K562 (cell line): ENCODE measurements at regions not wholly inside any gene's neighbourhood (a gene's known extent, or its start where the extent isn't known, plus 50 kb on each side); places are given as distances from the start of the nearest gene placed in this dataset.

Experiments used
- ATAC-seq: fragments of 200-7000 bp; cut with Tn5 transposase; 3 replicates; pipeline ENCODE4 v1.9.1; 2020; ENCODE audit warnings: moderate library complexity
- BruUV-seq: library from RNA; stranded (reverse); fragments of 400-500 nt; replicated peaks from 2 replicates; lab custom pipeline; 2021; lab: Mats Ljungman, UMichigan
- CTCF ChIA-PET: fragments of 300-600 bp; formaldehyde crosslinking; extraction: SDS; loops from one replicate; lab custom pipeline; 2021; ENCODE audit warnings: low intra/inter-chr PET ratio; lab: Yijun Ruan, JAX
- POLR2A ChIA-PET: fragments of 300-600, 350-650 bp; sonication (Branson Sonifier 250); formaldehyde crosslinking; extraction: SDS; loops from one replicate; lab custom pipeline; 2021; ENCODE audit warnings: antibody characterized with exemption, inconsistent platforms; lab: Yijun Ruan, JAX
- DNase-seq, 4 experiments: peaks; one replicate each; pipeline versions ENCODE4 v3.0.0 to v3.0.0-alpha.2; 2011 to 2018; ENCODE audit warnings: low spot score in 3 of 4, mixed read lengths in 3 of 4; ENCODE audit errors: extremely low read depth in 1 of 4
- FAIRE-seq: peaks from 2 replicates; lab custom pipeline; 2011; peaks lifted over from hg19 to GRCh38; lab: Jason Lieb, UNC
- H2AFZ ChIP-seq: 2 replicates; pipeline ENCODE4 v1.6.0; 2011; ENCODE audit warnings: low read depth, low read length, control low read depth, inconsistent platforms
- H3K27ac ChIP-seq: fragments of 200-600 bp; 3 replicates; pipeline ENCODE4 v1.8.0; 2011; ENCODE audit warnings: low read depth, mild to moderate bottlenecking, control low read depth, inconsistent platforms, low read length, moderate library complexity, mixed read lengths; ENCODE audit errors: extremely low read depth
- H3K27me3 ChIP-seq, 2 experiments: fragments of 300-600 bp in 1 of 2; 2 replicates in 1 of 2; 3 replicates in 1 of 2; pipeline versions ENCODE4 v1.6.0 to v1.8.0; 2011; ENCODE audit warnings: inconsistent platforms in 2 of 2, low read length in 2 of 2, mild to moderate bottlenecking in 1 of 2, mixed read lengths in 1 of 2, moderate library complexity in 1 of 2; ENCODE audit not compliant: control insufficient read depth in 2 of 2, insufficient read depth in 2 of 2
- H3K36me3 ChIP-seq: fragments of 300-600 bp; 3 replicates; pipeline ENCODE4 v1.8.0; 2011; ENCODE audit warnings: mild to moderate bottlenecking, low read length, inconsistent platforms; ENCODE audit not compliant: control insufficient read depth, insufficient read depth
- H3K4me1 ChIP-seq, 2 experiments: fragments of 200-600 bp in 1 of 2; replicated peaks in 1 of 2; 2 replicates in 1 of 2; 3 replicates in 1 of 2; pipeline versions ENCODE4 v1.5.1 to v1.8.0; 2011; ENCODE audit warnings: inconsistent platforms in 2 of 2, low read length in 2 of 2, mild to moderate bottlenecking in 1 of 2, mixed read lengths in 1 of 2, moderate library complexity in 1 of 2; ENCODE audit not compliant: control insufficient read depth in 2 of 2, insufficient read depth in 2 of 2
- H3K4me2 ChIP-seq: 2 replicates; pipeline ENCODE4 v1.6.1; 2011; ENCODE audit warnings: low read length, control low read depth, inconsistent platforms, mixed read lengths; ENCODE audit not compliant: insufficient read depth
- H3K4me3 ChIP-seq: fragments of 200-600 bp; sonication (generic), shearing (Covaris generic); 2 replicates; pipeline ENCODE4 v1.5.1; 2016; ENCODE audit warnings: control low read depth, inconsistent platforms
- H3K79me2 ChIP-seq: fragments of 200-600 bp; 3 replicates; pipeline ENCODE4 v1.8.0; 2011; ENCODE audit warnings: low read length, inconsistent platforms; ENCODE audit not compliant: control insufficient read depth, insufficient read depth
- H3K9ac ChIP-seq, 2 experiments: 2 replicates each; pipeline versions ENCODE4 v1.6.0 to v1.6.1; 2011; ENCODE audit warnings: low read depth in 2 of 2, low read length in 2 of 2, control low read depth in 1 of 2, inconsistent platforms in 1 of 2, mild to moderate bottlenecking in 1 of 2, mixed read lengths in 1 of 2; ENCODE audit not compliant: insufficient read depth in 1 of 2
- H3K9me1 ChIP-seq: one replicate; pipeline ENCODE4 v1.6.0; 2011; ENCODE audit warnings: inconsistent platforms, mild to moderate bottlenecking, low read length, moderate library complexity; ENCODE audit not compliant: control insufficient read depth, insufficient read depth
- H3K9me3 ChIP-seq: replicated peaks from 2 replicates; pipeline ENCODE4 v1.5.1; 2011; ENCODE audit warnings: low read depth, low read length, inconsistent platforms; ENCODE audit not compliant: control insufficient read depth, insufficient read depth
- H4K20me1 ChIP-seq: replicated peaks from 2 replicates; pipeline ENCODE4 v1.6.1; 2011; ENCODE audit warnings: low read length, inconsistent platforms, mixed read lengths; ENCODE audit not compliant: control insufficient read depth, insufficient read depth
- ADNP ChIP-seq: fragments of 200-800 bp; sonication (Bioruptor generic); IDR thresholded peaks from 2 replicates; pipeline ENCODE4 v1.6.1; 2016; ENCODE audit warnings: missing genetic modification characterization, missing compliant biosample characterization
- BRCA1 ChIP-seq, 2 experiments: fragments of 450-650 bp in 1 of 2; sonication (generic) in 1 of 2; formaldehyde crosslinking in 1 of 2; IDR thresholded peaks; 2 replicates each; pipeline versions ENCODE4 v1.5.0 to v1.6.1; 2017 to 2020; ENCODE audit warnings: mild to moderate bottlenecking in 1 of 2, missing genetic modification reagents in 1 of 2
- CREM ChIP-seq: IDR thresholded peaks from 2 replicates; pipeline ENCODE4 v1.6.1; 2014; ENCODE audit warnings: antibody characterized with exemption, low read depth
- CTBP1 ChIP-seq: fragments of 450-650 bp; IDR thresholded peaks from 2 replicates; pipeline ENCODE4 v1.6.1; 2016; ENCODE audit warnings: borderline replicate concordance
- ESRRA ChIP-seq: fragments of 450-650 bp; IDR thresholded peaks from 2 replicates; pipeline ENCODE4 v1.6.1; 2014; ENCODE audit warnings: low read depth, mild to moderate bottlenecking, moderate library complexity, borderline replicate concordance
- FUS ChIP-seq: fragments of 200-400 bp; formaldehyde crosslinking; optimal IDR thresholded peaks from 2 replicates; pipeline ENCODE3; 2017; ENCODE audit warnings: low read depth, low read length
- HEY1 ChIP-seq: fragments of 250-450 bp; sonication (Bioruptor Pico); IDR thresholded peaks from 2 replicates; pipeline ENCODE4 v1.5.0; 2020; ENCODE audit warnings: mild to moderate bottlenecking, moderate library complexity, borderline replicate concordance
- JUND ChIP-seq, 2 experiments: IDR thresholded peaks; 2 replicates in 1 of 2; 3 replicates in 1 of 2; pipeline ENCODE4 v1.6.1; 2011; ENCODE audit warnings: borderline replicate concordance in 2 of 2, low read depth in 2 of 2, low read length in 2 of 2, improper control_type of control experiment in 1 of 2, missing biosample characterization in 1 of 2, missing genetic modification characterization in 1 of 2, missing genetic modification reagents in 1 of 2
- PRPF4 ChIP-seq: fragments of 200-400 bp; formaldehyde crosslinking; IDR thresholded peaks from one replicate; pipeline ENCODE4 v1.6.1; 2017; ENCODE audit warnings: low read length, low read depth, mild to moderate bottlenecking; ENCODE audit not compliant: insufficient read depth, poor library complexity, severe bottlenecking
- ZNF408 ChIP-seq: fragments of 250-450 bp; sonication (Bioruptor Pico); IDR thresholded peaks from 2 replicates; pipeline ENCODE4 v1.4.0; 2020; ENCODE audit warnings: low read depth, mild to moderate bottlenecking, moderate library complexity
- WGBS: fragments of 100-300 bp; shearing (Covaris generic); methylation state at CpG from one replicate; pipeline ENCODE4 v1.1.6; 2016; ENCODE audit warnings: low coverage, mixed read lengths; ENCODE audit not compliant: insufficient coverage; ENCODE audit errors: missing lambda C conversion rate; 5-methylcytosine and 5-hydroxymethylcytosine counted together
- in situ Hi-C: fragments of 300-500 bp; cut with MboI; formaldehyde crosslinking; loops from 4 replicates; pipeline ENCODE4 v1.15.0; 2018; ENCODE audit warnings: inconsistent platforms, mixed read lengths
- intact Hi-C: fragments of 100-400 bp; cut with micrococcal nuclease; formaldehyde crosslinking; loops from 2 replicates; pipeline ENCODE4 v1.14.2; 2022
- TF ChIP-seq, protein P1 (sequence below), 2 experiments: fragments of 450-650 bp; conservative IDR thresholded peaks; 2 replicates each; pipeline ENCODE4 v1.6.1; 2017; ENCODE audit warnings: mild to moderate bottlenecking in 2 of 2, moderate library complexity in 2 of 2
- TF ChIP-seq, protein P2 (sequence below): fragments of 450-650 bp; formaldehyde crosslinking; IDR thresholded peaks from 2 replicates; pipeline ENCODE4 v1.4.0; 2020; ENCODE audit warnings: mild to moderate bottlenecking, moderate library complexity
- TF ChIP-seq, protein P3 (sequence below): fragments of 450-650 bp; IDR thresholded peaks from 2 replicates; pipeline ENCODE4 v1.7.0; 2016; ENCODE audit warnings: borderline replicate concordance
- TF ChIP-seq, protein P4 (sequence below): fragments of 450-650 bp; IDR thresholded peaks from 2 replicates; pipeline ENCODE4 v1.7.1; 2018; ENCODE audit warnings: mild to moderate bottlenecking, low read depth; ENCODE audit not compliant: partially characterized antibody

DNA sequence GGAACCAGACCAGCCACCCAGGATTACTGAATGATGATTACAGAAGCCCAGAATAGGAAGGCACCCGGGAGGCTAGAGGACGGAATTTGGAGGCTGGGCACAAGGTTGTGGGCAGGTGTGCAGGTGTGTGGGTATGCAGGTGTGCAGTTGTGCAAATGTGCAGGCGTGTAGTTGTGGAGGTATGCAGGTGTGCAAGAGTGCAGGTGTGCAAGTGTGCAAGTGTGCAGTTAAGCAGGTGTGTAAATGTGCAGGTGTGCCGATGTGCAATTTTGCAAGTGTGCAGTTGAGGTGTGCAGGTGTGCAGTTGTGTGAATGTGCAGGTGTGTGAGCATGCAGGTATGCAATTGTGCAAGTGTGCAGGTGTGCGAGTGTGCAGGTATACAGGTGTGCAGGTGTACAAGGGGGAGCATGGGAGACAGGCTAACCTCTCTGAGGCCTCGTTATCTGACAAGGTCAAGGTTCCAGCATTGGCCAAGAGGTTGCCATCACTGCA is 131.8 kb downstream of the KCTD15 start:
- Histone ChIP-seq H3K27me3 (peaks cover 0 to 3% of the 10 kb centered on the region in 2 experiments; a peak in 2 of 5 replicates), H2AFZ (no peak overlapping the region), H3K9me3 (no peaks in the 10 kb centered on the region), H3K4me2 (no peak overlapping the region), H4K20me1 (no peaks in the 10 kb centered on the region), H3K9me1 (no peaks in the 10 kb centered on the region), H3K9ac (no peak overlapping the region), H3K36me3 (no peaks in the 10 kb centered on the region), H3K27ac (no peak overlapping the region), H3K4me3 (no peak overlapping the region), H3K79me2 (no peaks in the 10 kb centered on the region), H3K4me1 (no peaks in the 10 kb centered on the region)
- in situ Hi-C loops (no loop called here), intact Hi-C loops (no loop called here)
- ATAC-seq (no peak), FAIRE-seq (no peak), DNase-seq (no peak)
- BruUV-seq, result no TSS peak
- POLR2A ChIA-PET, result no interaction called here
- CTCF ChIA-PET, result no interaction called here
- 2% methylated on average over 6 of the region's 6 CpGs for whole genome bisulfite sequencing
- TF ChIP-seq, protein P1, sequence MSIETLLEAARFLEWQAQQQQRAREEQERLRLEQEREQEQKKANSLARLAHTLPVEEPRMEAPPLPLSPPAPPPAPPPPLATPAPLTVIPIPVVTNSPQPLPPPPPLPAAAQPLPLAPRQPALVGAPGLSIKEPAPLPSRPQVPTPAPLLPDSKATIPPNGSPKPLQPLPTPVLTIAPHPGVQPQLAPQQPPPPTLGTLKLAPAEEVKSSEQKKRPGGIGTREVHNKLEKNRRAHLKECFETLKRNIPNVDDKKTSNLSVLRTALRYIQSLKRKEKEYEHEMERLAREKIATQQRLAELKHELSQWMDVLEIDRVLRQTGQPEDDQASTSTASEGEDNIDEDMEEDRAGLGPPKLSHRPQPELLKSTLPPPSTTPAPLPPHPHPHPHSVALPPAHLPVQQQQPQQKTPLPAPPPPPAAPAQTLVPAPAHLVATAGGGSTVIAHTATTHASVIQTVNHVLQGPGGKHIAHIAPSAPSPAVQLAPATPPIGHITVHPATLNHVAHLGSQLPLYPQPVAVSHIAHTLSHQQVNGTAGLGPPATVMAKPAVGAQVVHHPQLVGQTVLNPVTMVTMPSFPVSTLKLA (conservative IDR thresholded peaks at IDR 0.05), result no peak
- no peak for TF ChIP-seq ADNP (tag)
- TF ChIP-seq, protein P2, sequence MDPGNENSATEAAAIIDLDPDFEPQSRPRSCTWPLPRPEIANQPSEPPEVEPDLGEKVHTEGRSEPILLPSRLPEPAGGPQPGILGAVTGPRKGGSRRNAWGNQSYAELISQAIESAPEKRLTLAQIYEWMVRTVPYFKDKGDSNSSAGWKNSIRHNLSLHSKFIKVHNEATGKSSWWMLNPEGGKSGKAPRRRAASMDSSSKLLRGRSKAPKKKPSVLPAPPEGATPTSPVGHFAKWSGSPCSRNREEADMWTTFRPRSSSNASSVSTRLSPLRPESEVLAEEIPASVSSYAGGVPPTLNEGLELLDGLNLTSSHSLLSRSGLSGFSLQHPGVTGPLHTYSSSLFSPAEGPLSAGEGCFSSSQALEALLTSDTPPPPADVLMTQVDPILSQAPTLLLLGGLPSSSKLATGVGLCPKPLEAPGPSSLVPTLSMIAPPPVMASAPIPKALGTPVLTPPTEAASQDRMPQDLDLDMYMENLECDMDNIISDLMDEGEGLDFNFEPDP (CRISPR knock-in tag), result no peak
- TF ChIP-seq ESRRA, result no peak
- TF ChIP-seq JUND (IDR thresholded peaks at IDR 0.05; ENCODE audit: borderline replicate concordance, low read depth, low read length), result no peak
- TF ChIP-seq JUND (tag; IDR thresholded peaks at IDR 0.05; ENCODE audit: borderline replicate concordance, low read depth, low read length), result no peak
- no peak for TF ChIP-seq CREM
- no peak for TF ChIP-seq BRCA1 (IDR thresholded peaks at IDR 0.05)
- no peak for TF ChIP-seq BRCA1 (CRISPR knock-in tag; IDR thresholded peaks at IDR 0.05)
- no peak for TF ChIP-seq CTBP1
- TF ChIP-seq, protein P3, sequence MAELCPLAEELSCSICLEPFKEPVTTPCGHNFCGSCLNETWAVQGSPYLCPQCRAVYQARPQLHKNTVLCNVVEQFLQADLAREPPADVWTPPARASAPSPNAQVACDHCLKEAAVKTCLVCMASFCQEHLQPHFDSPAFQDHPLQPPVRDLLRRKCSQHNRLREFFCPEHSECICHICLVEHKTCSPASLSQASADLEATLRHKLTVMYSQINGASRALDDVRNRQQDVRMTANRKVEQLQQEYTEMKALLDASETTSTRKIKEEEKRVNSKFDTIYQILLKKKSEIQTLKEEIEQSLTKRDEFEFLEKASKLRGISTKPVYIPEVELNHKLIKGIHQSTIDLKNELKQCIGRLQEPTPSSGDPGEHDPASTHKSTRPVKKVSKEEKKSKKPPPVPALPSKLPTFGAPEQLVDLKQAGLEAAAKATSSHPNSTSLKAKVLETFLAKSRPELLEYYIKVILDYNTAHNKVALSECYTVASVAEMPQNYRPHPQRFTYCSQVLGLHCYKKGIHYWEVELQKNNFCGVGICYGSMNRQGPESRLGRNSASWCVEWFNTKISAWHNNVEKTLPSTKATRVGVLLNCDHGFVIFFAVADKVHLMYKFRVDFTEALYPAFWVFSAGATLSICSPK, result no peak
- TF ChIP-seq PRPF4, result no peak
- TF ChIP-seq ZNF408 (CRISPR knock-in tag), result no peak
- no peak for TF ChIP-seq HEY1
- no peak for TF ChIP-seq FUS
- TF ChIP-seq, protein P4, sequence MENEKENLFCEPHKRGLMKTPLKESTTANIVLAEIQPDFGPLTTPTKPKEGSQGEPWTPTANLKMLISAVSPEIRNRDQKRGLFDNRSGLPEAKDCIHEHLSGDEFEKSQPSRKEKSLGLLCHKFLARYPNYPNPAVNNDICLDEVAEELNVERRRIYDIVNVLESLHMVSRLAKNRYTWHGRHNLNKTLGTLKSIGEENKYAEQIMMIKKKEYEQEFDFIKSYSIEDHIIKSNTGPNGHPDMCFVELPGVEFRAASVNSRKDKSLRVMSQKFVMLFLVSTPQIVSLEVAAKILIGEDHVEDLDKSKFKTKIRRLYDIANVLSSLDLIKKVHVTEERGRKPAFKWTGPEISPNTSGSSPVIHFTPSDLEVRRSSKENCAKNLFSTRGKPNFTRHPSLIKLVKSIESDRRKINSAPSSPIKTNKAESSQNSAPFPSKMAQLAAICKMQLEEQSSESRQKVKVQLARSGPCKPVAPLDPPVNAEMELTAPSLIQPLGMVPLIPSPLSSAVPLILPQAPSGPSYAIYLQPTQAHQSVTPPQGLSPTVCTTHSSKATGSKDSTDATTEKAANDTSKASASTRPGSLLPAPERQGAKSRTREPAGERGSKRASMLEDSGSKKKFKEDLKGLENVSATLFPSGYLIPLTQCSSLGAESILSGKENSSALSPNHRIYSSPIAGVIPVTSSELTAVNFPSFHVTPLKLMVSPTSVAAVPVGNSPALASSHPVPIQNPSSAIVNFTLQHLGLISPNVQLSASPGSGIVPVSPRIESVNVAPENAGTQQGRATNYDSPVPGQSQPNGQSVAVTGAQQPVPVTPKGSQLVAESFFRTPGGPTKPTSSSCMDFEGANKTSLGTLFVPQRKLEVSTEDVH, result no peak
